GM12872 (cell line): ENCODE measurements at regions not wholly inside any gene's neighbourhood (a gene's known extent, or its start where the extent isn't known, plus 50 kb on each side); places are given as distances from the start of the nearest gene placed in this dataset.

Experiments
- TF ChIP-seq, protein P1 (sequence below): IDR thresholded peaks from 3 replicates; pipeline ENCODE4 v1.5.1; 2011; ENCODE audit warnings: low read depth, mild to moderate bottlenecking, low read length, moderate library complexity; ENCODE audit not compliant: insufficient read depth

DNA sequence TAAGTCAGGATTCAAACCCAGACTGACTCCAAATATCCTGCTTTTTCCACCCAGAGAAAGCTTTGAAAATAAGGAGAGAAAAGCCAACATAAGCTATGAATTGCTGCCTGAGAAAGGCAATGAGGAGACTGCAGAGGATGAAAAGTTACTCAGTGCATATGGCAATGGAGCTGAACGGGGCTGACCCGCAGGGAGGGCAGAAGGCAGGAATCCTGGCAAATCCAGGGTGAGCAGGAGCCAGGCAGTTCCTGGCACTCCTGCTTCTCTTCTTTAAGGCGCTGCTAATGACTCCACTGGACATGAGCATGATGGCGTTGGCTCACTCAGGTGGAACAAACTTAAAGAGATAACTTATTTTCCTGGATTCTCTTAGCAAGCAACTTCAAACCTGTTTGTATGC lies 95.2 kb upstream of the TMCC3 start:
- TF ChIP-seq, protein P1, sequence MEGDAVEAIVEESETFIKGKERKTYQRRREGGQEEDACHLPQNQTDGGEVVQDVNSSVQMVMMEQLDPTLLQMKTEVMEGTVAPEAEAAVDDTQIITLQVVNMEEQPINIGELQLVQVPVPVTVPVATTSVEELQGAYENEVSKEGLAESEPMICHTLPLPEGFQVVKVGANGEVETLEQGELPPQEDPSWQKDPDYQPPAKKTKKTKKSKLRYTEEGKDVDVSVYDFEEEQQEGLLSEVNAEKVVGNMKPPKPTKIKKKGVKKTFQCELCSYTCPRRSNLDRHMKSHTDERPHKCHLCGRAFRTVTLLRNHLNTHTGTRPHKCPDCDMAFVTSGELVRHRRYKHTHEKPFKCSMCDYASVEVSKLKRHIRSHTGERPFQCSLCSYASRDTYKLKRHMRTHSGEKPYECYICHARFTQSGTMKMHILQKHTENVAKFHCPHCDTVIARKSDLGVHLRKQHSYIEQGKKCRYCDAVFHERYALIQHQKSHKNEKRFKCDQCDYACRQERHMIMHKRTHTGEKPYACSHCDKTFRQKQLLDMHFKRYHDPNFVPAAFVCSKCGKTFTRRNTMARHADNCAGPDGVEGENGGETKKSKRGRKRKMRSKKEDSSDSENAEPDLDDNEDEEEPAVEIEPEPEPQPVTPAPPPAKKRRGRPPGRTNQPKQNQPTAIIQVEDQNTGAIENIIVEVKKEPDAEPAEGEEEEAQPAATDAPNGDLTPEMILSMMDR: no peak

DNA sequence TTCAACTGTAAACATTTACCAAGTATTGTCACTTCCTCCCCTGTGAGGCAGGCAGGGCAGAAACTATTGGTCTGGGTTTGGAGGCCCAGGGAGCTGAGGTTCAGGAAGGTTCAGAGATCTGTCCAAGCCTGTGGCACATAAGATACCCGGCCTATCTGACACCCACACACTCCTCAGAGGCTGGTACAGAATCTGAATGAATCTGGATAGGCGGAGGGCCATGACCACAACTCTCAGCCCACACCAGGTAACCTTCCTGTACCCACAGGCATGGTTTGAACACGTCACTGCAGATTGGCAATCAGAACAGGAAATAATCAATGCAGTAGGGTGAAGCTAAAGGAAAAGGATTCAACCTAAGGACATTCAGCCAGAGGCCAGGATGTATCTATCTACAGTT lies 92.8 kb upstream of the TMCC3 start:
- TF ChIP-seq, protein P1: no peak

DNA sequence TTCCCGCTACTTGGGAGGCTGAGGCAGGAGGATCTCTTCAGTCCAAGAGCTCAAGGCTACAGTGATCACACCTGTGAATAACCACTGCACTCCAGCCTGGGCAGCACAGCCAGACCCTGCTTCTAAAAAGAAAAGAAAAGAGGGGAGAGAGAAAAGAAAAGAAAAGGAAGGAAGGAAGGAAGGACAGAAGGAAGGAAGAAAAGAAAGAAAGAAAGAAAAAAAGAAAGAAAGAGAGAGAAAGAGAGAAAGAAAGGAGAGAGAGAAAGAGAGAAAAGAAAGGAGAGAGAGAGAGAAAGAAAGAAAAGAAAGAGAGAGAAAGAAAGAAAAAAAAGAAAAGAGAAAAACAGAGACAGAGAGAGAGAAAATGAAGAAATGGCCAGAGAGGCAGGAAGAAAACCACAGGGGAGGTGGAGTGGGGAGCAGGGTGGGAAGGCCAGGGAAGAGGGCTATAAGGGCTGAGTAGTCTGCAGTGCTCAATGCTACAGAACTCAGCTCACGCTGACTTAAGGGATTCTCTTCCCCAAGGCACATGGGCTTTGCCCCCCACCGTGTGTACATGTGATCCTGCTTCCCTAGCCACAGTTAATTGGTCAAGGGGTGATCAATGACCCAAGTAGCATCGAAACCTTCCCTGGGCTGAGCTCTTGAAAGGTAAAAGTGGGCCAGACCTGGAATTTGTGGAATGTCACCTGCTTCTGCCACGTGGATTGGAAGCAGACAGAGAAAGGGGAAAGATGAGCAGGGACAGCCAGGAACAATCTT lies 90.4 kb upstream of the TMCC3 start:
- TF ChIP-seq, protein P1: no peak

DNA sequence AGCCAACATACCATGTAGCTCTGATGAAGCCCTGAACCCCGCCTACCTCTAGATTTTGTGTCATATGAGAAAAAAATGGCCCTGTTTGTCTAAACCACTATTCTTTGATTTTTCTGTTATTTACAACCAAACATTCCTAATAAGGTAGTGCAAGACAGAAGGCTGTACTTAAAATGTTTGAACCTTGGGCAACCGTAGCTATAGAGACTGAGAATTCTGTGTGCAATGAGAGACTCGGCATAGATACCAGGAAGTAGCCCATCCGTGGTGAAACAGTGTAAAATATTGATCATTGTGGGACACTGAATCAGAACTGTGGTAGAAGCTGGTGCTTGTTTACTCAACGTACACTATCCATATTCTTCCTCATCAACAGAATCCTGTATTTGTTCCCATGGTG lies 86.5 kb upstream of the TMCC3 start:
- TF ChIP-seq, protein P1: no peak

DNA sequence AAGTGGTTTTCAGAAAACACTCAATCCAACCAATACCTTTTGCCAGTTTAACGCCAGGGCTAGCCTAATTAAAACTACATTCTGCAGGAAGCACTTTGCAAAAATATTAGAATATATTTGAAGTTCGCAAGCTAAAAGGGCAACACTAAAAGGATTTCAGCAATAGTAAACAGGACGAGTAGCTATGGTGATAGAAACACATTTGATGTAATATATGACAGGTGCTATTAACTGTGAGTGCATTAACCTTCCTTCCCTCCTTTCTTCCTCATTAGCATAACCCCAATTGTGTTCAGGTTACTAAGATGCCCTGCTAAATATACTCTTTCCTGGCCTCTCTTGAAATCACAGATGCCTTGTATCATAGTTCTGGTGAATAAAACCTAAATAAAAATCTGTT lies 85.6 kb upstream of the TMCC3 start:
- TF ChIP-seq, protein P1: no peak

DNA sequence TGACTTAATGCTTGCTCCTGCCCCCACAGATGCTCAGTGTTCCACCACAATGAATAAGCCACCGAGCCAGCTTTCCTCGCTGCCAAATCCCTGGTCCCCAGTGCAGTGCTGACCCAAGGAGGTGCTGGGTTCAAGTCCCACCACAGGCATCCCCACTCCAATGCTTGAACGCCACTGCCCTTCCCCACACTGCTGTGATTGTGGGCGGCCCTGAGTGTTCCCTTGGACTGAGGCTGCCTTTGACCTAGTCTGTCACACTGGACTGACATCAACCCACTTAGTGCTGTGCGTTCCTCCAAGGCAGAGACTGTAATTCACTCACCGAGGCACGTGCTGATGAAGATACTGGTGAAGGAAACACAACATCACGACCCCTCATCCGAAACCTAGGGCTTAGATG lies 83.4 kb upstream of the TMCC3 start:
- TF ChIP-seq, protein P1: no peak

DNA sequence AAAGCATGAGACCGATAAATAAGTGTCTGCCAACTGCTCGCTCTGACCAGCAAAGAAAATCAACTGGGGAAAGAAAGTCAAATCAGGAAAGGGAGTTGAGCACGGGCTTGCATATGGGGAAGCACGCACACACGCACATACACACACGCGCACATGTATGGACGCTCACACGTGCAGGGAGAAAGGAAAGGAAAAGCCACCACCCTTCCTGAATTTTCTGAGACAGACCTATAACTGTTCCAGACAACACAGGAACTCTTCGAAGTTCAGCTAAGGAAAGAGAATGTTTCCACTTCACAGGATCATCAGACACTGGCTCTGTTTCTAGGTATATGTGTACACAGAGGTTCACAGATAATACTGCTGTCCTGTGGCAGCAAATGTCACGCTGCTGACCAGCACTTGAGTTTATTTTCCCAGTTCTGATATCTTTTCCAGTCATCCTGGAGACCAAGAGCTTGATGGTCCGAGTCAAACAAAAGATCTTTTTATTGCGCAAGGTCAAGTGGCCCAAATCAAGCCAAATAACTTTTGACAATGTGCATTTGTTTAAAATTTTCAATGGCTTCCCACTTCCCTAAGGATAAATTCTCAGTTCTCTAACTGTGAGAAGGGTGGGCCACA lies 82.1 kb upstream of the TMCC3 start:
- TF ChIP-seq, protein P1: no peak
